ENCODE measurements at regions not wholly inside any gene's neighbourhood (a gene's known extent, or its start where the extent isn't known, plus 50 kb on each side); places are given as distances from the start of the nearest gene placed in this dataset.

DNA sequence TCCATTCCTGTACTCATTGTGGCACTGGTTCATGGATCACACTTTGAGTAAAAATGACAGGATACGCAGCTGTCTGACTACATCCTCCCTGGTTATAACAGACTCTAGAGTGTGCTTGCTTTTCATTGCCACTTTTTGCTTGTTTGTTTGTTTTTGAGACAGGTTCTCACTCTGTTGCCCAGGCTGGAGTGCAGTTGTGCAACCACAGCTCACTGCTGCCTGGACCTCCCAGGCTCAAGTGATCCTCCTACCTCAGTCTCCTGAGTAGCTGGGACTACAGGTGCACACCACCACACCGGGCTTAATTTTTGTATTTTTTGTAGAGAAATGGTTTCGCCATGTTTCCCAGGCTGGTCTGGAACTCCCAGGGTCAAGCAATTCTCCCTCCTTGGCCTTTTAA, 89.3 kb upstream of the ROBO2 start:
- no peak for DNase-seq (ENCODE audit: extremely low spot score, unreplicated experiment)
- Mint-ChIP-seq H3K27me3 (ENCODE audit: unreplicated experiment) (no peaks in the 10 kb centered on the region), H3K4me3 (ENCODE audit: unreplicated experiment) (no peak overlapping the region), H3K9me3 (ENCODE audit: unreplicated experiment) (no peaks in the 10 kb centered on the region), H3K36me3 (ENCODE audit: unreplicated experiment) (no peaks in the 10 kb centered on the region), H3K4me1 (ENCODE audit: unreplicated experiment) (peaks cover 32% of the 10 kb centered on the region), H3K27ac (ENCODE audit: unreplicated experiment) (no peak overlapping the region)
- TF ChIP-seq CTCF (IDR thresholded peaks at IDR 0.05) = no peak

GRCh38 chr3:76954412-76954811, 85.5 kb upstream of the ROBO2 start:
- Mint-ChIP-seq H3K4me1 (ENCODE audit: unreplicated experiment) (peaks cover 62% of the 10 kb centered on the region), H3K36me3 (ENCODE audit: unreplicated experiment) (no peaks in the 10 kb centered on the region)

GRCh38 chr3:76958274-76958673, 81.6 kb upstream of the ROBO2 start:
- Mint-ChIP-seq H3K27ac (ENCODE audit: unreplicated experiment) (peak overlapping the region; percentile 69), H3K9me3 (ENCODE audit: unreplicated experiment) (no peaks in the 10 kb centered on the region), H3K27me3 (ENCODE audit: unreplicated experiment) (no peaks in the 10 kb centered on the region), H3K4me3 (ENCODE audit: unreplicated experiment) (no peak overlapping the region), H3K36me3 (ENCODE audit: unreplicated experiment) (no peaks in the 10 kb centered on the region), H3K4me1 (ENCODE audit: unreplicated experiment) (peaks cover 53% of the 10 kb centered on the region)
- TF ChIP-seq CTCF (IDR thresholded peaks at IDR 0.05) = no peak
- no peak for DNase-seq (ENCODE audit: extremely low spot score, unreplicated experiment)

More at GRCh38 chr3:76954412-76954811, 85.5 kb upstream of the ROBO2 start:
- Mint-ChIP-seq H3K27ac (ENCODE audit: unreplicated experiment) (peak overlapping the region; percentile 68), H3K4me3 (ENCODE audit: unreplicated experiment) (no peak overlapping the region), H3K9me3 (ENCODE audit: unreplicated experiment) (no peaks in the 10 kb centered on the region), H3K27me3 (ENCODE audit: unreplicated experiment) (no peaks in the 10 kb centered on the region)
- no peak for TF ChIP-seq CTCF (IDR thresholded peaks at IDR 0.05)
- DNase-seq (ENCODE audit: extremely low spot score, unreplicated experiment) = no peak

DNA sequence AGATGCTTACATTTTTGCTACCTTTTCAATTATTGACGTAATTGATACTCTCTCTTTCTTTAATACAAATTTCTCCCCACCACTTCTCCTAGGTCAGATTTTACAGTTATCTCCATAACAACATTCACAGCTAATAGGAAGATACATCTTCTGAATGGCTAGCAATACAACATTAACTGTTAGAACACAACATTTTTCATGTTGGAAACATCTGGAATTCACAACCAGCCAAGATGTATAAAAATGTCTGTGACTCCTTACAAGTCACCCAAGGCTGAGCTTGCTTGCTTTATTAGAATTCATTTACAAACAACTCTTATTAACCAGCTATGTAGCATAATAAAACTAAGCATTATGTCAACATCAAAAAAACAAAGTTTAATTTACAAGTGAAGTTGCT, 81.0 kb upstream of the ROBO2 start:
- H3K4me3 Mint-ChIP-seq (ENCODE audit: unreplicated experiment) = no peak overlapping the region
- peaks cover 47% of the 10 kb centered on the region for H3K4me1 Mint-ChIP-seq (ENCODE audit: unreplicated experiment)
- no peak for DNase-seq (ENCODE audit: extremely low spot score, unreplicated experiment)

GRCh38 chr3:76961284-76961683, 78.6 kb upstream of the ROBO2 start:
- TF ChIP-seq CTCF (IDR thresholded peaks at IDR 0.05) = no peak
- Mint-ChIP-seq H3K27ac (ENCODE audit: unreplicated experiment) (no peak overlapping the region), H3K27me3 (ENCODE audit: unreplicated experiment) (no peaks in the 10 kb centered on the region), H3K4me3 (ENCODE audit: unreplicated experiment) (no peak overlapping the region), H3K9me3 (ENCODE audit: unreplicated experiment) (no peaks in the 10 kb centered on the region), H3K4me1 (ENCODE audit: unreplicated experiment) (peaks cover 24% of the 10 kb centered on the region), H3K36me3 (ENCODE audit: unreplicated experiment) (no peaks in the 10 kb centered on the region)
- no peak for DNase-seq (ENCODE audit: extremely low spot score, unreplicated experiment)

More for the DNA sequence above, 81.0 kb upstream of the ROBO2 start:
- Mint-ChIP-seq H3K27ac (ENCODE audit: unreplicated experiment) (peak overlapping the region; percentile 69), H3K27me3 (ENCODE audit: unreplicated experiment) (no peaks in the 10 kb centered on the region), H3K36me3 (ENCODE audit: unreplicated experiment) (no peaks in the 10 kb centered on the region), H3K9me3 (ENCODE audit: unreplicated experiment) (no peaks in the 10 kb centered on the region)
- TF ChIP-seq CTCF (IDR thresholded peaks at IDR 0.05) = no peak

All from osteocyte (in vitro differentiated cells).